ENCODE measurements at regions not wholly inside any gene's neighbourhood (a gene's known extent, or its start where the extent isn't known, plus 50 kb on each side); places are given as distances from the start of the nearest gene placed in this dataset.
"Not testable (repeated sequence)": the region's sequence is repeated elsewhere in the genome, so short reads cannot be mapped to it uniquely, and the experiment has no call there.

GRCh38 chr6:73980096-73980495 is 284.1 kb downstream of the CD109 start:
- Mint-ChIP-seq H3K9me3 (ENCODE audit: unreplicated experiment) (peaks cover 8% of the 10 kb centered on the region), H3K27me3 (ENCODE audit: insufficient read depth, unreplicated experiment) (no peaks in the 10 kb centered on the region), H3K4me1 (ENCODE audit: insufficient read depth, unreplicated experiment) (no peaks in the 10 kb centered on the region), H3K4me3 (ENCODE audit: unreplicated experiment) (no peak overlapping the region), H3K36me3 (ENCODE audit: insufficient read depth, unreplicated experiment) (no peaks in the 10 kb centered on the region), H3K27ac (ENCODE audit: low read depth, unreplicated experiment) (no peak overlapping the region)
- CTCF ChIA-PET: interaction anchor here (0.6 to 2.4 kb wide), 9 partner anchors 10 to 1550 kb away, joined by 3 to 11 read pairs (median 4); no protein-coding TSS in a partner anchor
- DNase-seq (ENCODE audit: unreplicated experiment): no peak
- no TSS peak for BruUV-seq (replicated peaks)
- intact Hi-C loops (cut with micrococcal nuclease): loop anchor here (10.0 kb wide), 1 partner anchor 105 kb away; no protein-coding TSS in a partner anchor
- POLR2A ChIA-PET: no interaction called here
- TF ChIP-seq CTCF (IDR thresholded peaks at IDR 0.05; ENCODE audit: unreplicated experiment): no peak

GRCh38 chr6:73978330-73978729 is 282.3 kb downstream of the CD109 start:
- no TSS peak for BruUV-seq (replicated peaks)
- no peaks in the 10 kb centered on the region for H3K36me3 Mint-ChIP-seq (ENCODE audit: insufficient read depth, unreplicated experiment)
- CTCF ChIA-PET: interaction anchor here (1.2 to 2.4 kb wide), 2 partner anchors 8 to 113 kb away, joined by 3 to 9 read pairs; no protein-coding TSS in a partner anchor
- no peak overlapping the region for H3K4me3 Mint-ChIP-seq (ENCODE audit: unreplicated experiment)
- POLR2A ChIA-PET: interaction anchor here (1.4 kb wide), 1 partner anchor 1225 kb away, joined by 4 read pairs; no protein-coding TSS in a partner anchor
- no peaks in the 10 kb centered on the region for H3K27me3 Mint-ChIP-seq (ENCODE audit: insufficient read depth, unreplicated experiment)
- no peaks in the 10 kb centered on the region for H3K4me1 Mint-ChIP-seq (ENCODE audit: insufficient read depth, unreplicated experiment)
- intact Hi-C loops (cut with micrococcal nuclease): no loop called here
- DNase-seq (ENCODE audit: unreplicated experiment): no peak
- H3K27ac Mint-ChIP-seq (ENCODE audit: low read depth, unreplicated experiment): no peak overlapping the region
- peaks cover 8% of the 10 kb centered on the region for H3K9me3 Mint-ChIP-seq (ENCODE audit: unreplicated experiment)
- TF ChIP-seq CTCF (IDR thresholded peaks at IDR 0.05; ENCODE audit: unreplicated experiment): no peak

GRCh38 chr6:73972518-73972917 is 276.5 kb downstream of the CD109 start:
- H3K27ac Mint-ChIP-seq (ENCODE audit: low read depth, unreplicated experiment); intact Hi-C loops (cut with micrococcal nuclease); H3K9me3 Mint-ChIP-seq (ENCODE audit: unreplicated experiment); H3K4me3 Mint-ChIP-seq (ENCODE audit: unreplicated experiment); H3K4me1 Mint-ChIP-seq (ENCODE audit: insufficient read depth, unreplicated experiment); POLR2A ChIA-PET; DNase-seq (ENCODE audit: unreplicated experiment); H3K36me3 Mint-ChIP-seq (ENCODE audit: insufficient read depth, unreplicated experiment); H3K27me3 Mint-ChIP-seq (ENCODE audit: insufficient read depth, unreplicated experiment); BruUV-seq (replicated peaks): not testable (repeated sequence)
- CTCF ChIA-PET: interaction anchor here (1.0 to 7.1 kb wide), 5 partner anchors 9 to 1234 kb away, joined by 3 to 151 read pairs (median 9); partner anchors contain the start of gene COL12A1

GRCh38 chr6:73969971-73970970 is 274.3 kb downstream of the CD109 start:
- ChIA-PET CTCF (interaction anchor here (0.5 to 7.1 kb wide), 56 partner anchors 9 to 1575 kb away, joined by 3 to 151 read pairs (median 4); partner anchors contain the start of gene COL12A1), POLR2A (interaction anchor here (0.6 to 0.8 kb wide), 5 partner anchors 91 to 1242 kb away, joined by 3 to 4 read pairs (median 3); no protein-coding TSS in a partner anchor)
- H3K27me3 Mint-ChIP-seq (ENCODE audit: insufficient read depth, unreplicated experiment): no peaks in the 10 kb centered on the region
- H3K4me1 Mint-ChIP-seq (ENCODE audit: insufficient read depth, unreplicated experiment): no peaks in the 10 kb centered on the region
- no peak overlapping the region for H3K4me3 Mint-ChIP-seq (ENCODE audit: unreplicated experiment)
- H3K27ac Mint-ChIP-seq (ENCODE audit: low read depth, unreplicated experiment): peak overlapping the region; percentile 42
- TF ChIP-seq CTCF (IDR thresholded peaks at IDR 0.05; ENCODE audit: unreplicated experiment): peak; percentile 68
- BruUV-seq (replicated peaks): no TSS peak
- intact Hi-C loops (cut with micrococcal nuclease): loop anchor here (1.0 to 2.0 kb wide), 4 partner anchors 115 to 1239 kb away; no protein-coding TSS in a partner anchor
- DNase-seq (ENCODE audit: unreplicated experiment): peak; percentile 79
- H3K36me3 Mint-ChIP-seq (ENCODE audit: insufficient read depth, unreplicated experiment): no peaks in the 10 kb centered on the region
- H3K9me3 Mint-ChIP-seq (ENCODE audit: unreplicated experiment): no peaks in the 10 kb centered on the region
